ENCODE measurements at regions not wholly inside any gene's neighbourhood (a gene's known extent, or its start where the extent isn't known, plus 50 kb on each side); places are given as distances from the start of the nearest gene placed in this dataset.
"Not testable (repeated sequence)": the region's sequence is repeated elsewhere in the genome, so short reads cannot be mapped to it uniquely, and the experiment has no call there.

- DNase-seq, result no peak
- intact Hi-C loops (cut with micrococcal nuclease), result no loop called here
- Histone ChIP-seq H3K27me3 (ENCODE audit: low read depth) (no peaks in the 10 kb centered on the region), H3K27ac (replicated peaks) (no peak overlapping the region), H3K36me3 (no peaks in the 10 kb centered on the region), H3K9me3 (replicated peaks) (peaks cover 5% of the 10 kb centered on the region), H3K4me3 (no peak overlapping the region), H3K4me1 (no peaks in the 10 kb centered on the region)
- TF ChIP-seq, protein P1, sequence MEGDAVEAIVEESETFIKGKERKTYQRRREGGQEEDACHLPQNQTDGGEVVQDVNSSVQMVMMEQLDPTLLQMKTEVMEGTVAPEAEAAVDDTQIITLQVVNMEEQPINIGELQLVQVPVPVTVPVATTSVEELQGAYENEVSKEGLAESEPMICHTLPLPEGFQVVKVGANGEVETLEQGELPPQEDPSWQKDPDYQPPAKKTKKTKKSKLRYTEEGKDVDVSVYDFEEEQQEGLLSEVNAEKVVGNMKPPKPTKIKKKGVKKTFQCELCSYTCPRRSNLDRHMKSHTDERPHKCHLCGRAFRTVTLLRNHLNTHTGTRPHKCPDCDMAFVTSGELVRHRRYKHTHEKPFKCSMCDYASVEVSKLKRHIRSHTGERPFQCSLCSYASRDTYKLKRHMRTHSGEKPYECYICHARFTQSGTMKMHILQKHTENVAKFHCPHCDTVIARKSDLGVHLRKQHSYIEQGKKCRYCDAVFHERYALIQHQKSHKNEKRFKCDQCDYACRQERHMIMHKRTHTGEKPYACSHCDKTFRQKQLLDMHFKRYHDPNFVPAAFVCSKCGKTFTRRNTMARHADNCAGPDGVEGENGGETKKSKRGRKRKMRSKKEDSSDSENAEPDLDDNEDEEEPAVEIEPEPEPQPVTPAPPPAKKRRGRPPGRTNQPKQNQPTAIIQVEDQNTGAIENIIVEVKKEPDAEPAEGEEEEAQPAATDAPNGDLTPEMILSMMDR (IDR thresholded peaks at IDR 0.05; ENCODE audit: borderline replicate concordance), result no peak
Observed at GRCh38 chr20:47432834-47433210, 68.9 kb upstream of the NCOA3 start.

- H3K4me3 ChIP-seq; H3K9me3 ChIP-seq (replicated peaks); intact Hi-C loops (cut with micrococcal nuclease); H3K4me1 ChIP-seq; H3K27me3 ChIP-seq (ENCODE audit: low read depth); DNase-seq; H3K36me3 ChIP-seq; H3K27ac ChIP-seq (replicated peaks): not testable (repeated sequence)
Observed at GRCh38 chr20:47434128-47434779, 67.4 kb upstream of the NCOA3 start.

- Histone ChIP-seq H3K36me3 (no peaks in the 10 kb centered on the region), H3K9me3 (replicated peaks) (no peaks in the 10 kb centered on the region), H3K4me3 (no peak overlapping the region), H3K4me1 (no peaks in the 10 kb centered on the region), H3K27me3 (ENCODE audit: low read depth) (no peaks in the 10 kb centered on the region), H3K27ac (replicated peaks) (peak overlapping the region; percentile 16)
- intact Hi-C loops (cut with micrococcal nuclease), result no loop called here
- TF ChIP-seq, protein P1 (IDR thresholded peaks at IDR 0.05; ENCODE audit: borderline replicate concordance), result no peak
- no peak for DNase-seq
Observed at GRCh38 chr20:47438464-47439381, 63.0 kb upstream of the NCOA3 start.

GRCh38 chr20:47440857-47441773, 60.6 kb upstream of the NCOA3 start:
- TF ChIP-seq, protein P1 (IDR thresholded peaks at IDR 0.05; ENCODE audit: borderline replicate concordance), result no peak
- Histone ChIP-seq H3K4me3 (no peak overlapping the region), H3K27me3 (ENCODE audit: low read depth) (no peaks in the 10 kb centered on the region), H3K27ac (replicated peaks) (no peak overlapping the region), H3K36me3 (no peaks in the 10 kb centered on the region), H3K9me3 (replicated peaks) (no peaks in the 10 kb centered on the region), H3K4me1 (no peaks in the 10 kb centered on the region)
- no peak for DNase-seq
- intact Hi-C loops (cut with micrococcal nuclease), result no loop called here

DNA sequence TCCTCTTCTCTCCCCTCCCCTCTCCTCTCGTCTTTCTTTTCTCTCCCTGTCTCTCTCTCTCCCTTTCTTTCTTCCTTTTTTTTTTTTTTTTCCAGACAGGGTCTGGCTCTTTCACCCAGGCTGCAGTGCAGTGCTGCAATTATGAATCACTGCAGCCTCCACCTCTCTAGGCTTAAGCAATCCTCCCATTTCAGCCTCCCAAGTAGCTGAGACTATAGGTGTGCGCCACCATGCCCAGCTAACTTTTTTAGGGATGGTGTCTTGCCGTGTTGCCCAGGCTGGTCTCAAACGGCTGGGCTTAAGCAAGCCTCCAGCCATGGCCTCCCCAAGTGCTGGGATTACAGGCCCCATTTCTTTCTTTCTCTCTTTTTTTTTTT, 59.9 kb upstream of the NCOA3 start:
- H3K27me3 ChIP-seq (ENCODE audit: low read depth), result no peaks in the 10 kb centered on the region
- no peaks in the 10 kb centered on the region for H3K4me1 ChIP-seq
- no peak overlapping the region for H3K27ac ChIP-seq (replicated peaks)
- no peaks in the 10 kb centered on the region for H3K36me3 ChIP-seq
- TF ChIP-seq, protein P1 (IDR thresholded peaks at IDR 0.05; ENCODE audit: borderline replicate concordance), result no peak
- no peak overlapping the region for H3K4me3 ChIP-seq
- intact Hi-C loops (cut with micrococcal nuclease), result no loop called here
- DNase-seq, result no peak
- no peaks in the 10 kb centered on the region for H3K9me3 ChIP-seq (replicated peaks)

DNA sequence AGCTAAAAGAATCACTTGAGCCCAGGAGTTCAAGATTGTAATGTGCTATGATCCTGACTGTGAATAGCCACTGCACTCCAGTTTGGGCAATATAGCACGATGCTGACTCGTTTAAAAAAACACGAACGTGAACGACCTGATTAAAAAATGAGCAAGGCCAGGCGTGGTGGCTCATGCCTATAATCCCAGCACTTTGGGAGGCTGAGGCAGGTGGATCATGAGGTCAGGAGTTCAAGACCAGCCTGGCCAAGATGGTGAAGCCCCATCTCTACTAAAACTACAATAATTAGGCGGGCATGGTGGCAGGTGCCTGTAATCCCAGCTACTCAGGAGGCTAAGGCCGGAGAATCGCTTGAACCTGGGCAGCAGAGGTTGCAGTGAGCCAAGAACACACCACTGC, 58.6 kb upstream of the NCOA3 start:
- H3K27ac ChIP-seq (replicated peaks); H3K4me3 ChIP-seq; DNase-seq; intact Hi-C loops (cut with micrococcal nuclease); H3K27me3 ChIP-seq (ENCODE audit: low read depth); H3K36me3 ChIP-seq; H3K4me1 ChIP-seq; H3K9me3 ChIP-seq (replicated peaks): not testable (repeated sequence)

Measured in left ventricle myocardium inferior (tissue), 1 donor.